ENCODE measurements at regions not wholly inside any gene's neighbourhood (a gene's known extent, or its start where the extent isn't known, plus 50 kb on each side); places are given as distances from the start of the nearest gene placed in this dataset.

DNA sequence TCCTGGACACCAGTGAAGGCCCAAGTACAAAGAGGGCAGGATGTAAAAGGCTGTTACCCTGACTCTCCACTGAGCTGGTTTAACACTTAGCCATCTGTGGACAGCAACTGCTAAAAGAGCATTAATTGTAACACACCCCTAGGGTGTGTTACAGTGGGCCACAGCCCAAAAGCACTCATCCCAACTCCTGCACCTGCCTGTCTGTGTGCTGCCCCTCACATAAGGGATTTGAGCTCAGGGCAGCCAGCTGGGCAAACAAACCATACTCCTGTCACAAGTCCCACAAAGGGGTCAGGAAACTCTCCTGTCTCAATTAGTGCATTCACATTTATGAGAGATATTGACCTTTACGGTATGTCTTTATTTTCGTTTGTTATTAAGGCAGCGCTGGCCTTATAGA, 833.1 kb upstream of the NXPH2 start:
- intact Hi-C loops (cut with DNase I; ENCODE audit: low total_unique reads) = no loop called here
- Histone ChIP-seq H3K9me3 (peaks cover 0 to 6% (median 2%) of the 10 kb centered on the region in 4 donors), H3K4me1 (no peaks in the 10 kb centered on the region), H3K36me3 (no peaks in the 10 kb centered on the region), H3K27ac (no peak overlapping the region), H3K4me3 (no peak overlapping the region), H3K27me3 (no peaks in the 10 kb centered on the region)
- WGBS, 5 donors = 71 to 93% (median 91%) methylated on average over 3 of the region's 3 CpGs
- TF ChIP-seq POLR2A (IDR thresholded peaks at IDR 0.05) (no peak), POLR2AphosphoS5 (IDR thresholded peaks at IDR 0.05) (no peak), EP300 (IDR thresholded peaks at IDR 0.05) (no peak)
- DNase-seq = no peak

DNA sequence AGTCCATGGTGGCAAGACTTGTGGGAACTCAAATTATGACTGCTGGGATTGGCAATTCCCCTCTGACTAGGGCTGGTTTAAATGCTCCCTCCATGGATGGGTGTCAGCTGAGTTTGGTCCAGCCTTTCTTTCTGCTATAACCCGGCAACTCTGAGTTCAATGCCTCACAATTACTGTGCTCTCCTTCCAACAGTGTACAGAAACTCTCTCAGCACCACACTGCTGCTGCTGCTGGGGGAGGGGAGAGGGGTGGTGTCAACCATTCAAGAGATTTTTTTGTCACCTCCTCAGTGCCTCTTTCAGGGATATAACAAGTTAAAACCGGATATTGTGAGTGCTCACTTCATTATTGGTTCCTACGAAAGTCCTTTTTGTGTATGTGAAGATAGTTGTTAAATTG, 830.3 kb upstream of the NXPH2 start:
- H3K4me3 ChIP-seq = no peak overlapping the region
- no peaks in the 10 kb centered on the region for H3K36me3 ChIP-seq
- H3K27ac ChIP-seq = no peak overlapping the region
- H3K9me3 ChIP-seq = peaks cover 0 to 6% (median 2%) of the 10 kb centered on the region in 4 donors
- intact Hi-C loops (cut with DNase I; ENCODE audit: low total_unique reads) = no loop called here
- no peak for DNase-seq
- no peaks in the 10 kb centered on the region for H3K4me1 ChIP-seq
- WGBS, 5 donors = 49 to 80% (median 76%) methylated on average over 3 of the region's 3 CpGs
- no peaks in the 10 kb centered on the region for H3K27me3 ChIP-seq
- no peak for TF ChIP-seq POLR2AphosphoS5 (IDR thresholded peaks at IDR 0.05)
- no peak for TF ChIP-seq EP300 (IDR thresholded peaks at IDR 0.05)
- no peak for TF ChIP-seq POLR2A (IDR thresholded peaks at IDR 0.05)
- TF ChIP-seq, protein P1, sequence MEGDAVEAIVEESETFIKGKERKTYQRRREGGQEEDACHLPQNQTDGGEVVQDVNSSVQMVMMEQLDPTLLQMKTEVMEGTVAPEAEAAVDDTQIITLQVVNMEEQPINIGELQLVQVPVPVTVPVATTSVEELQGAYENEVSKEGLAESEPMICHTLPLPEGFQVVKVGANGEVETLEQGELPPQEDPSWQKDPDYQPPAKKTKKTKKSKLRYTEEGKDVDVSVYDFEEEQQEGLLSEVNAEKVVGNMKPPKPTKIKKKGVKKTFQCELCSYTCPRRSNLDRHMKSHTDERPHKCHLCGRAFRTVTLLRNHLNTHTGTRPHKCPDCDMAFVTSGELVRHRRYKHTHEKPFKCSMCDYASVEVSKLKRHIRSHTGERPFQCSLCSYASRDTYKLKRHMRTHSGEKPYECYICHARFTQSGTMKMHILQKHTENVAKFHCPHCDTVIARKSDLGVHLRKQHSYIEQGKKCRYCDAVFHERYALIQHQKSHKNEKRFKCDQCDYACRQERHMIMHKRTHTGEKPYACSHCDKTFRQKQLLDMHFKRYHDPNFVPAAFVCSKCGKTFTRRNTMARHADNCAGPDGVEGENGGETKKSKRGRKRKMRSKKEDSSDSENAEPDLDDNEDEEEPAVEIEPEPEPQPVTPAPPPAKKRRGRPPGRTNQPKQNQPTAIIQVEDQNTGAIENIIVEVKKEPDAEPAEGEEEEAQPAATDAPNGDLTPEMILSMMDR (IDR thresholded peaks at IDR 0.05) = no peak

DNA sequence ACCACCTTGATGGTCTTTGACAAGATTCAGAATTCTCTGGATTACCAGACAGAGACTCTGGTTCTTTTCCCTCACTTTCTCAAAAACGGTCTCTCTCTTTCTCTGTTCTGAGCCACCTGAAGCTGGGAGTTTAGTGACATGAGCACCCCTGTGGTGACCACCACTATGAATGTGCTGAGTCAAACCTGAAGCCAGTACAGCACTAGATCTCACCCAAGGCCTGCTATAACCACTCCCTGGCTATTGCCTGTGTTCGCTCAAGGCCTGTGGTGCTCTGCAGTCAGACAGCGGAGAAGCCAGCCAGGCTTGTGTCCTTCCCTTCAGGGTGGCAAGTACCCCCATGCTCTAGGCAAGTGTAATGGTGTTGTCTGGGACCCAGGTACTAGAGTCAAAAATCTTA, 828.9 kb upstream of the NXPH2 start:
- intact Hi-C loops (cut with DNase I; ENCODE audit: low total_unique reads) = no loop called here
- Histone ChIP-seq H3K4me1 (no peaks in the 10 kb centered on the region), H3K27me3 (no peaks in the 10 kb centered on the region), H3K36me3 (no peaks in the 10 kb centered on the region), H3K9me3 (peaks cover 0 to 6% (median 2%) of the 10 kb centered on the region in 4 donors), H3K4me3 (no peak overlapping the region), H3K27ac (no peak overlapping the region)
- WGBS, 5 donors = 59 to 95% (median 91%) methylated on average over 3 of the region's 3 CpGs
- no peak for TF ChIP-seq POLR2A (IDR thresholded peaks at IDR 0.05)
- TF ChIP-seq, protein P1 (IDR thresholded peaks at IDR 0.05) = no peak
- TF ChIP-seq POLR2AphosphoS5 (IDR thresholded peaks at IDR 0.05) = no peak
- no peak for TF ChIP-seq EP300 (IDR thresholded peaks at IDR 0.05)
- DNase-seq = no peak

DNA sequence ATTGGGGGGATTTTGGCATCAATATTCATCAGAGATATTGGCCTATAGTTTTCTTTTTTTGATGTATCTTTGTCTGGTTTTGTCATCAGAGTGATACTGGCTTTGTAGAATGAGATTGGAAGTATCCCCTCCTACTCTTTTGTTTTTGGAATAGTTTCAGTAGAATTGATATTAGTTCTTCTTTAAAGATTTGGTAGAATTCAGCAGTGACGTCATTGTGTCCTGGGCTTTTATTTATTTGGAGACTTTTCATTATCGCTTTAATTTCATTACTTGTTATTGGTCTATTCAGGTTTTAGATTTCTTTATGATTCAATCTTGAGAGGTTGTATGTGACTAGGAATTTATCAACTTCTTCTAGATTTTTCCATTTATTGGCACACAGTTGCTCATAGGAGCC, 825.5 kb upstream of the NXPH2 start:
- 89 to 97% (median 94%) methylated on average over 2 of the region's 2 CpGs for WGBS, 5 donors
- Histone ChIP-seq H3K27ac (no peak overlapping the region), H3K27me3 (no peaks in the 10 kb centered on the region), H3K36me3 (no peaks in the 10 kb centered on the region), H3K9me3 (peaks cover 0 to 6% (median 2%) of the 10 kb centered on the region in 4 donors), H3K4me3 (no peak overlapping the region), H3K4me1 (no peaks in the 10 kb centered on the region)
- no peak for TF ChIP-seq POLR2AphosphoS5 (IDR thresholded peaks at IDR 0.05)
- no peak for TF ChIP-seq POLR2A (IDR thresholded peaks at IDR 0.05)
- TF ChIP-seq, protein P1 (IDR thresholded peaks at IDR 0.05) = no peak
- TF ChIP-seq EP300 (IDR thresholded peaks at IDR 0.05) = no peak
- intact Hi-C loops (cut with DNase I; ENCODE audit: low total_unique reads) = no loop called here
- DNase-seq = no peak

DNA sequence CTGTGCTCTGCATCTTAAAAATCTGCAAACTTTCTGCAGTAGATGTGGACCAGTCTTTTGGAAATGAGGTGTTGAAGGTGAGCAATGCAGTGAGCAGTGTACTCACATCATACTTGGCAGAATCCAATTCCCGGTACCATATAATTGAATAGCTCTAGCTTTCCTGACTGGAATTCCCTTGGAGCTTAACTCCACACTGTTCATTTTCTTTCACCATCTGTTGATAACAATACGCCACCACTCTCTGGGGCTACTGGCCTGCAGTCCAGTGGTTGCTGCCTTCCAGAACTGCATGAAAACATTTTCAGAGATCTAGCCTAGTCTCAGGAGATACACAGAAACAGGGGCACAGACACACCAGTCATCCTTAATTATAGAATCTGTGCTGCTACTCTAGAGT, 820.0 kb upstream of the NXPH2 start:
- 44 to 73% (median 50%) methylated on average over 2 of the region's 2 CpGs for WGBS, 5 donors
- Histone ChIP-seq H3K4me3 (no peak overlapping the region), H3K27ac (no peak overlapping the region), H3K4me1 (no peaks in the 10 kb centered on the region), H3K27me3 (no peaks in the 10 kb centered on the region), H3K9me3 (peaks cover 0 to 8% (median 0%) of the 10 kb centered on the region in 4 donors), H3K36me3 (no peaks in the 10 kb centered on the region)
- TF ChIP-seq POLR2AphosphoS5 (IDR thresholded peaks at IDR 0.05) (no peak), EP300 (IDR thresholded peaks at IDR 0.05) (no peak), POLR2A (IDR thresholded peaks at IDR 0.05) (no peak)
- TF ChIP-seq, protein P1 (IDR thresholded peaks at IDR 0.05) = no peak
- no peak for DNase-seq
- intact Hi-C loops (cut with DNase I; ENCODE audit: low total_unique reads) = no loop called here
